IPS-NIHi11 (cell line): ENCODE measurements at regions not wholly inside any gene's neighbourhood (a gene's known extent, or its start where the extent isn't known, plus 50 kb on each side); places are given as distances from the start of the nearest gene placed in this dataset.
A peak's percentile ranks its signal among the peaks of the same experiment; 100 is the strongest.

ENCODE experiments used
- DNase-seq: peaks from one replicate; pipeline ENCODE4 v3.0.0; 2012; ENCODE audit warnings: mixed read lengths, low spot score

DNA sequence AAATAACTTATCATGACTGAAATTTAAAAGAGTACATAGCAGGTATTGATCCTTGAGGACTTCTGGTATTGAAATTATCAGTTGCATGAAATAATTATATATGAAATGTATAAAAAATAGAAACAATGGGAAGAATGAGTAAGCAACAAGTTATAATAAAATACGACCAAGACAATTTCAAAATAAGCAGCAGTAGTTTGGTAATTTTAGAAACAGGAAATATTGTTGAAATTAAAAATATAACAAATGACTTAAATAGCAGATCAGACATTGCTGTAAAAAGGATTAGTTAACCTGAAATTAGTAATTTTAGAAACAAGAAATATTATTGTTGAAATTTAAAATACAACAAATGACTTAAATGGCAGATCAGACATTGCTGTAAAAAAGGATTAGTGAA is 152.3 kb downstream of the BTC start:
- DNase-seq = no peak

DNA sequence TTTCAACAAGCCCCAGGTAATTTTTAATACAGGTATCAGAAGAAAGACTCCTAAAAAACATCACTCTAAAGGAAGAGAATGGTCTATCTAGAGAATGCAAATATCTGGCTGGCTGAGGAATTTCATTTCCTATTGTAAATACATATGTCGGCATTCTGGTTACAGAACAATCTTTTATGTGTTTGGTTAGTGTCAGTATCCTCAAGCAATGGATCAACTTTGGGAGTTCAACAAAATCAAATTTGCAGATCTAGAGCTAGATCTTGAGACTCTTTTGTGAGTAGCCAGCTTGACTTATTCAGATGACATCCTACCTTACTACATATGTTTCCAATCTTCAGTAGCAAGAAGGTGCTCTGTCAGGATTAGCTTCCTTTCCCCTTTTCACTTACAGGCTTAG is 145.1 kb downstream of the BTC start:
- no peak for DNase-seq

DNA sequence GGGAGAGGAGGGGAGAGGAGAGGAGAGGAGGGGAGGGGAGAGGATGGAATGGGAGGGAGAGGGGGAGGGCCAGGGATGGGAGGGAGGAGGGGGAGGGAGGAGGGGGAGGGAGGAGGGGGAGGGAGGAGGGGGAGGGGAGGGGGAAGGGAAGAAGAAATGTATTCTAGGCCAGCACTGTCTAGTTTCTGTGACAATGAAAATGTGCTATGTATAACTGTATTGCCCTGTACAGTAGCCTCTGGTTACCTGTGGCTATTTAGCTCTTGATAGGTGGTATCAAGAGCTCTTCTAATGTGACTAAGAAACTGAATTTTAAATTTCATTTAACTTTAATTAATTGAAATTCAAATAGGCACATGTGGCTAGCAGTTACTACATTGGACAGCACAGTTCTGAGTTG is 143.1 kb downstream of the BTC start:
- no peak for DNase-seq

- no peak for DNase-seq
Measured at GRCh38 chr4:74653331-74654229, 140.7 kb downstream of the BTC start.

GRCh38 chr4:74654230-74654681 is 140.1 kb downstream of the BTC start:
- DNase-seq = no peak

DNA sequence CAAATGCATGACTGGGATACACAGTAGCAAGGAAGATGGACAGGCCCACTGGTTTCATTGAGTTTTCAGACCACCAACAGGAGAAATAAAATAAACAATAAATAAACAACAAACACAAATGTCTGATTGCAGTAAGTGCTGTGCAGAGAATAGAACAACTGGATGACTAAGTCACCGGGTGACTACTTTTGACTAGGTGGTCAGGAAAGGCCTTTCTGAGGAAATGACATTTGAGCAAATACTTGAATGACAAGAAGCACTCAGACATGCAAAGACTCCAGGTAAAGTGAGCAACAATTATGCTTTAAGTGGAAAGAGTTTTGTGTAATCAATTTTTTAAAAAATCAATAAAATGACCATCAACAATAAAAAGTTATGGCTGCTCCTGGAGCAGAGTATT is 137.7 kb downstream of the BTC start:
- no peak for DNase-seq

- no peak for DNase-seq
Measured at GRCh38 chr4:74658116-74658515, 136.2 kb downstream of the BTC start.

DNA sequence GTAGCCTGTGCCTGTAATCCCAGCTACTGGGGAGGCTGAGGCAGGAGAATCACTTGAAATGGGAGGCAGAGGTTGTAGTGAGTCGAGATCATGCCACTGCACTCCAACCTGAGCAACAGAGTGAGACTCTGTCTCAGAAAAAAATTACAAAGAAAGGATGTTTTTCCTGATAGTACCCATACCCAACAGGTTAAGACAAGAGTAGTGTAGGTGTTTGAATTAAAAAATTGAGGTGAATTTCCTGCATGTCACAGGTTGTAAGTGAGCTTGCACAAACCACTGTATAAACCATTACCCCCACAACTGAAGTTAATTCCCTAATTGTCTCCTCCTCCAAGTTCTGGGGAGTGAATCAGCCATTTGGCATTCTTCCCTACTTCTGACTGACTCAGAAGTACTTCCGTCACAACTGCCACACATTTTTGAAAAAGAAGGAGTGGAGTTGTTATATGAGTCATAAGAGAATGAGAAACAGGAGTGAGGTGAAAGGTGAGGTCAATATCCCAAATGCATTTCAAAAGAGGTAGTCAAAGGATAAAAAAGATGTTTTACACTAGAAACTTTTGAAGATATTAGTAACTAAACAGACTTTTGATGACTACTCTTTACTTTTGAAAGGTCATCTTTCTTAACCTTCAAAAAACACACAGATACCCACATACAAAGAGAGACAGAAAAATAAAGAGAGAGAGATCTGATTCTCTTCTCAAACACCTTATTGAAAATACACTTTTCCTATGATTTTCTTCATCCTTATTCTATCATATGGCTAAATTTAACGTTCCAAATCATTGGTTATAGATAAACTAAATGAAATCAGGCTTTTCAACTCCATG is 134.5 kb downstream of the BTC start:
- peak; percentile 36 for DNase-seq

- DNase-seq = no peak
Measured at GRCh38 chr4:74660866-74661265, 133.5 kb downstream of the BTC start.

- DNase-seq = no peak
Measured at GRCh38 chr4:74661427-74662201, 132.7 kb downstream of the BTC start.

DNA sequence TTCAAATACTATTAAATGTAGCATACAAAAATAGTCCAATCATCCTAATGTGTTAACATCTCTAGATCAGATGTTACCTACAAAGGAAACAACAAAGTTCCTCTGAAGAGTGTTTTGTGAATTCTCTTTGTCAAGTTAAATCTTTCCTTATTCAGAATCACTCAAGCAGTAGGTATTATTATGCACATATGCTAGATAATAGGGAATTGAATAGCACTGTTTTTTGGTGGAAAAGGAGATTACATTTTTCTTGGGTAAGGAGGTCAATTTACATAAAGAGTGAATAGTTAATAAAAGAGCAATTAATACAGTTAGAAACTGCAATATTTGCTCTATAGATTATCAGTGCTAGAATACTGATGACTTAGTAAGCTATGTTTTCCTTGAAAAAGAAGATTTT is 130.7 kb downstream of the BTC start:
- no peak for DNase-seq

DNA sequence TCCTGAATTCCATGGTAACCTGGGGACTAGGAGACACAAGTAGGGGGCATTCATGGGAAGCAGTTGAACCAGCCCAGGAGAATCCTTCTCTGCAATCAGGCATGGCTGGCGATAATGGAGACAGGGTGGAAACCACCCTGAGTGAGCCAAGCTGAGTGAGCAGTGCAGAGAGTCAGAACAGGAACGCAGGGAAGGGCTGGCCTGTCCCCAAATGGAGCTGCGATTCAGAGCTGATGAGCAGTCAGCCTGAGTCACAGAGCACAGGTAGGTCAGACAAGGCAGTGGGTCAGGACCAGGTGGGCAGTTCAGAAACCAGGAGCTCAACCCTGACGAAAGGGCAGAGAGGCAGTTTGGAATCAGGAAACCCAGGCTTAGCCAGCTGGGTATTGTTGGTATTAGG is 129.0 kb downstream of the BTC start:
- DNase-seq = no peak

DNA sequence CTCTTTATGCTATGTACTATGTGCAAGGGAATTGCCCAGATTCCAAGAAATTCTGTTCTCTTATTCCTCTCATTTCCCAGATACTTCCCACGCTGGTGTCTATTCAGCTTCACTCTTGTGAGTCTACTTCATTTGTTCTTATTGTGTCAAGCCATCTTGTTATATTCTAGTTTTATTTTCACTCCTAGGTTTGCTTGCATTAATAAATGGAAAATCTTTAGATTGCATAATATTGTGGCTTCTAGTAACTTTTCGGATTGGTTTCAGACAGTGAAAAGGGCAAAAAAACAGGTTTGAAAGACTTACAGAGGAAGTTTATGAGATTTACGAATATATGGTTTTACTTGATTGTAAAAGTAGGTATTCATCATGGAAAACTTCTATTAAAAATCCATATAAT is 128.4 kb downstream of the BTC start:
- no peak for DNase-seq

DNA sequence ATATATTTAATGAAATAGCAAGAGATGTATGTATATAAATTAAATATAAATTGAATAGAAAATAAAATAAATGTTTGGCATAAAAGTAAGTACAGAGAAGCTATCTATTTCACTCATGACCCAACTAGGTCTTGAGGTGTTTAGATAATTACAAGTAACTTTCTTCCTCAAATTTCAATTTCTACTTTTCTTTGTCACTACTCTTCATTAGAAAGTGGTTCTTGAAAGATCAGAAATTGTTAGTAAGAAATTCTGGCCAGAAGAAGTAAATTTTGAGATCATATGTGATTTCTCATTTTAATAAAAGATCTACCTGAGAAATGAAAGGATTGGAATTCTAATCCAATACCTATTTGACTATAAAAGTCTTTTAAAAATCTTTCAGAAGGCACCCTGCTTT is 126.9 kb downstream of the BTC start:
- DNase-seq = no peak

- DNase-seq = no peak
Measured at GRCh38 chr4:74667944-74668343, 126.4 kb downstream of the BTC start.

GRCh38 chr4:74669702-74670101 is 124.6 kb downstream of the BTC start:
- no peak for DNase-seq

DNA sequence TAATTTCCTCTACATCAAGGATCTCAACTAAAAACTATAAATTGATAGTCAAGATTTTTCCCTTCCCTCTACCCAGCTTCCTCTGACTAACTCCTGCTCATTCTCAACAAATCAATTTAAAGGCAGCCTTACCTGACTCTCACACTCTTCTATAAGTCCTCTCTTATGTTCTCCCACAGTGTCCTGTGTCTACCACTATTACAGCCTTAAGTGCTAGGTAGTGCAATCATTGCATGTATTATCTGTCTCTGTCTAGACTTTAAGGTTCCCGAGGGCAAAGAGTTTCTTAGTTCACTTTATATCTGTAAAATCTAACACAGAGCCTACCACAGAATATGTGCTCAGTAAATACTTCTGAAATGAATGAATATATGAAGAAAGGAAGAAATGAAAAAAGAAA is 123.7 kb downstream of the BTC start:
- no peak for DNase-seq

- peak; percentile 64 for DNase-seq
Measured at GRCh38 chr4:74671080-74671698, 123.1 kb downstream of the BTC start.

DNA sequence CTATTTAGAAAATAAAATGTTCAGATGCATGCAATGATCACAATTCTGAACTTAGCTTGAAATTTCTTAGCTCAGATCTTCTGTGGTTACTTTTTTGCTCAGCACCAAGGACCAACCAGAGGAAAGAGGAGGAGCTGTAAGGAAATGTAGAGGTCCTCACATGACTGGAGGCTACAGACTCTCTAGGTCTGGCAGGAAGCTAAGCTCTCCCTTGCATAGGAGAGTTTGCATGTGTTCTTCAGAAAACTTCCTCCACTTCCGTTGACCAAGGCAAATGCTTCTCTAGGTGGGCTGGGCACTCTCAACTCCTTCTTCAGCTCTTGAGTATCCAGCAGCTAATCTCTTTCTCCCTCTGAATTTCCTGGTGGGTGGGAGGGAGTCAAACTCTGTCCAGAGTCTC is 119.6 kb downstream of the BTC start:
- no peak for DNase-seq

DNA sequence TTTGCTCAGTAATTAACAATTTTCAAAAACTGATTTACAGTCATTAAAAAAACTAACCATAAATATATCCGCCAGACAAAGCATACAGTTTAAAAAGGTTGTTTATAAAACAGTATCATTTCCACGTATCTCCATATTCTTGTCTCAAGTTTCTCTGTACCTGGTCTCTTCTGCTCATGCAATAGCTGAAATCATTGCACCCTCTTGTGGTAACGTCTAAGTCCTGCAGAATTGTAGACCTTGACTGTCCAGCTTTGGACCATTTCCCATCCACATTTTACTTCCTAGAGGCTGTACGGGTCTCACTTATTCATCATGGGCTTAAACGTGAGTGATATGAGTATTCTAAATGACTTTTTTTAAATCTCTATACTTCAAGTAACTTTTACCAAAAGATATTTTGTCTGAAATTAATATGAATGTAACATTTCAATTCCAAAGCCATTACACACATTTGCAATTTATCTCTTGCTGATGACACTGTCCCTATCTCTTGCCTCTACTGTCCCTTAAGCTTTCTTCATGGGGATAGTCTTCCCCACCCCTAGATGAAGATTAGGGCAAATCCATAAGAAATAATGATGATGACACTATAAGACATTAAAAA is 118.5 kb downstream of the BTC start:
- DNase-seq = peak; percentile 65

GRCh38 chr4:74682567-74683359 is 111.6 kb downstream of the BTC start:
- peak; percentile 17 for DNase-seq
